Activated T-cell treated with anti-CD3 and anti-CD28 coated beads, Interleukin-2, amount 50 U/mL, for 72 hours (primary cell): ENCODE measurements at regions not wholly inside any gene's neighbourhood (a gene's known extent, or its start where the extent isn't known, plus 50 kb on each side); places are given as distances from the start of the nearest gene placed in this dataset.

Experiments used
- ATAC-seq, 2 donors: fragments of 150-1000 bp; cut with Tn5 transposase; replicated peaks in 1 of 2; 2 replicates each; pipeline ENCODE4 v1.10.0; 2021; ENCODE audit warnings: moderate library complexity in 2 of 2, mild to moderate bottlenecking in 1 of 2
- DNase-seq, 2 donors: peaks; one replicate each; pipeline ENCODE4 v3.0.0; 2021 to 2022; ENCODE audit warnings: mixed read lengths in 1 of 2
- H3K27ac Mint-ChIP-seq: one replicate; pipeline ENCODE4 v1.8.0; 2022; ENCODE audit warnings: mild to moderate bottlenecking, moderate library complexity, mixed read lengths
- H3K27me3 Mint-ChIP-seq: one replicate; pipeline ENCODE4 v1.8.0; 2022; ENCODE audit warnings: low read depth, mixed read lengths
- H3K36me3 Mint-ChIP-seq, 2 donors: one replicate each; pipeline ENCODE4 v1.8.0; 2022; ENCODE audit warnings: mixed read lengths in 2 of 2, mild to moderate bottlenecking in 1 of 2; ENCODE audit not compliant: insufficient read depth in 2 of 2
- H3K4me1 Mint-ChIP-seq: one replicate; pipeline ENCODE4 v1.8.0; 2022; ENCODE audit warnings: low read depth, mixed read lengths
- H3K4me3 Mint-ChIP-seq, 2 donors: one replicate each; pipeline ENCODE4 v1.8.0; 2022; ENCODE audit warnings: mild to moderate bottlenecking in 2 of 2, mixed read lengths in 2 of 2, moderate library complexity in 2 of 2
- H3K9me3 Mint-ChIP-seq, 2 donors: one replicate each; pipeline ENCODE4 v1.8.0; 2022; ENCODE audit warnings: mixed read lengths in 2 of 2

- no peak for ATAC-seq
- Mint-ChIP-seq H3K36me3 (no peaks in the 10 kb centered on the region), H3K4me1 (no peaks in the 10 kb centered on the region), H3K27me3 (no peaks in the 10 kb centered on the region), H3K9me3 (no peaks in the 10 kb centered on the region), H3K27ac (no peak overlapping the region), H3K4me3 (no peak overlapping the region)
- no peak for DNase-seq
Measured at GRCh38 chr5:156103155-156103885, 223.6 kb upstream of the SGCD start.

GRCh38 chr5:156109317-156110023, 217.5 kb upstream of the SGCD start:
- DNase-seq (no peak), ATAC-seq (no peak)
- Mint-ChIP-seq H3K4me1 (no peaks in the 10 kb centered on the region), H3K9me3 (peaks cover 0 to 2% of the 10 kb centered on the region in 2 donors), H3K4me3 (no peak overlapping the region), H3K27me3 (peaks cover 8% of the 10 kb centered on the region), H3K27ac (no peak overlapping the region), H3K36me3 (no peaks in the 10 kb centered on the region)

- no peaks in the 10 kb centered on the region for H3K9me3 Mint-ChIP-seq
- no peak for DNase-seq
- ATAC-seq: no peak
- H3K27me3 Mint-ChIP-seq: no peaks in the 10 kb centered on the region
- H3K36me3 Mint-ChIP-seq: no peaks in the 10 kb centered on the region
- H3K4me1 Mint-ChIP-seq: no peaks in the 10 kb centered on the region
- H3K27ac Mint-ChIP-seq: no peak overlapping the region
- no peak overlapping the region for H3K4me3 Mint-ChIP-seq
Measured at GRCh38 chr5:156119692-156120091, 207.3 kb upstream of the SGCD start.

GRCh38 chr5:156120777-156121176, 206.2 kb upstream of the SGCD start:
- Mint-ChIP-seq H3K9me3 (no peaks in the 10 kb centered on the region), H3K27ac (no peak overlapping the region), H3K36me3 (no peaks in the 10 kb centered on the region), H3K4me1 (no peaks in the 10 kb centered on the region), H3K27me3 (no peaks in the 10 kb centered on the region), H3K4me3 (no peak overlapping the region)
- no peak for DNase-seq
- no peak for ATAC-seq

GRCh38 chr5:156121234-156121633, 205.7 kb upstream of the SGCD start:
- no peaks in the 10 kb centered on the region for H3K27me3 Mint-ChIP-seq
- no peak overlapping the region for H3K27ac Mint-ChIP-seq
- no peaks in the 10 kb centered on the region for H3K9me3 Mint-ChIP-seq
- no peak for ATAC-seq
- no peaks in the 10 kb centered on the region for H3K4me1 Mint-ChIP-seq
- no peaks in the 10 kb centered on the region for H3K36me3 Mint-ChIP-seq
- no peak overlapping the region for H3K4me3 Mint-ChIP-seq
- no peak for DNase-seq

GRCh38 chr5:156121882-156122281, 205.1 kb upstream of the SGCD start:
- H3K27me3 Mint-ChIP-seq: no peaks in the 10 kb centered on the region
- H3K9me3 Mint-ChIP-seq: no peaks in the 10 kb centered on the region
- no peak for DNase-seq
- no peak for ATAC-seq
- no peak overlapping the region for H3K4me3 Mint-ChIP-seq
- no peaks in the 10 kb centered on the region for H3K4me1 Mint-ChIP-seq
- H3K36me3 Mint-ChIP-seq: no peaks in the 10 kb centered on the region
- no peak overlapping the region for H3K27ac Mint-ChIP-seq

GRCh38 chr5:156124708-156125107, 202.3 kb upstream of the SGCD start:
- Mint-ChIP-seq H3K4me3 (no peak overlapping the region), H3K27me3 (no peaks in the 10 kb centered on the region)
- ATAC-seq: no peak

GRCh38 chr5:156125118-156125517, 201.8 kb upstream of the SGCD start:
- H3K9me3 Mint-ChIP-seq: no peaks in the 10 kb centered on the region

More at GRCh38 chr5:156124708-156125107, 202.3 kb upstream of the SGCD start:
- Mint-ChIP-seq H3K9me3 (no peaks in the 10 kb centered on the region), H3K36me3 (no peaks in the 10 kb centered on the region), H3K4me1 (no peaks in the 10 kb centered on the region), H3K27ac (no peak overlapping the region)
- no peak for DNase-seq

GRCh38 chr5:156126716-156127115, 200.2 kb upstream of the SGCD start:
- no peaks in the 10 kb centered on the region for H3K27me3 Mint-ChIP-seq
- no peak overlapping the region for H3K4me3 Mint-ChIP-seq
- H3K36me3 Mint-ChIP-seq: no peaks in the 10 kb centered on the region
- no peak overlapping the region for H3K27ac Mint-ChIP-seq
- no peaks in the 10 kb centered on the region for H3K4me1 Mint-ChIP-seq
- ATAC-seq: no peak
- DNase-seq: no peak
- H3K9me3 Mint-ChIP-seq: no peaks in the 10 kb centered on the region

More at GRCh38 chr5:156125118-156125517, 201.8 kb upstream of the SGCD start:
- Mint-ChIP-seq H3K4me1 (no peaks in the 10 kb centered on the region), H3K27me3 (no peaks in the 10 kb centered on the region), H3K4me3 (no peak overlapping the region), H3K27ac (no peak overlapping the region), H3K36me3 (no peaks in the 10 kb centered on the region)
- DNase-seq (no peak), ATAC-seq (no peak)

- H3K9me3 Mint-ChIP-seq: no peaks in the 10 kb centered on the region
- H3K36me3 Mint-ChIP-seq: no peaks in the 10 kb centered on the region
- H3K27me3 Mint-ChIP-seq: no peaks in the 10 kb centered on the region
- no peak overlapping the region for H3K27ac Mint-ChIP-seq
- H3K4me1 Mint-ChIP-seq: no peaks in the 10 kb centered on the region
- ATAC-seq (no peak), DNase-seq (no peak)
- H3K4me3 Mint-ChIP-seq: no peak overlapping the region
Measured at GRCh38 chr5:156128026-156128425, 198.9 kb upstream of the SGCD start.

GRCh38 chr5:156134216-156134615, 192.7 kb upstream of the SGCD start:
- ATAC-seq: no peak
- Mint-ChIP-seq H3K27ac (no peak overlapping the region), H3K36me3 (no peaks in the 10 kb centered on the region), H3K27me3 (no peaks in the 10 kb centered on the region), H3K4me3 (no peak overlapping the region), H3K4me1 (no peaks in the 10 kb centered on the region), H3K9me3 (no peaks in the 10 kb centered on the region)
- no peak for DNase-seq

GRCh38 chr5:156135531-156135930, 191.4 kb upstream of the SGCD start:
- Mint-ChIP-seq H3K9me3 (peaks cover 0 to 3% of the 10 kb centered on the region in 2 donors), H3K27ac (no peak overlapping the region), H3K27me3 (no peaks in the 10 kb centered on the region), H3K36me3 (no peaks in the 10 kb centered on the region), H3K4me1 (no peaks in the 10 kb centered on the region), H3K4me3 (no peak overlapping the region)
- DNase-seq (no peak), ATAC-seq (no peak)

GRCh38 chr5:156137071-156137869, 189.7 kb upstream of the SGCD start:
- peaks cover 0 to 1% of the 10 kb centered on the region in 2 donors for H3K36me3 Mint-ChIP-seq
- H3K27me3 Mint-ChIP-seq: no peaks in the 10 kb centered on the region
- H3K27ac Mint-ChIP-seq: no peak overlapping the region
- H3K4me1 Mint-ChIP-seq: no peaks in the 10 kb centered on the region
- H3K4me3 Mint-ChIP-seq: no peak overlapping the region
- ATAC-seq (no peak), DNase-seq (no peak)
- peaks cover 1 to 4% of the 10 kb centered on the region in 2 donors for H3K9me3 Mint-ChIP-seq
